ENCODE measurements at regions not wholly inside any gene's neighbourhood (a gene's known extent, or its start where the extent isn't known, plus 50 kb on each side); places are given as distances from the start of the nearest gene placed in this dataset.

- TF ChIP-seq ZFX (IDR thresholded peaks at IDR 0.05) (no peak), CTCF (conservative IDR thresholded peaks at IDR 0.05) (no peak)
Observed at GRCh38 chr6:112929641-112930040, 582.5 kb downstream of the RFPL4B start.

All from C4-2B (cell line).